MM.1S (cell line): ENCODE measurements at regions not wholly inside any gene's neighbourhood (a gene's known extent, or its start where the extent isn't known, plus 50 kb on each side); places are given as distances from the start of the nearest gene placed in this dataset.
A peak's percentile ranks its signal among the peaks of the same experiment; 100 is the strongest.

Experiments
- DNase-seq: peaks from one replicate; pipeline ENCODE4 v3.0.0-alpha.2; 2015
- H2AFZ ChIP-seq: fragments of 300-600 bp; sonication (generic); 2 replicates; pipeline ENCODE4 v1.6.0; 2016; ENCODE audit warnings: antibody characterized with exemption, low read length
- H3F3A ChIP-seq: fragments of 300-600 bp; sonication (generic); 2 replicates; pipeline ENCODE4 v1.6.1; 2016; ENCODE audit warnings: mild to moderate bottlenecking, antibody characterized with exemption, low read length, moderate library complexity, mixed read lengths; ENCODE audit not compliant: insufficient read depth
- H3K27ac ChIP-seq: fragments of 300-600 bp; sonication (generic); 2 replicates; pipeline ENCODE4 v1.5.1; 2016; ENCODE audit warnings: mild to moderate bottlenecking, low read length
- H3K27me3 ChIP-seq: fragments of 300-600 bp; sonication (generic); replicated peaks from 2 replicates; pipeline ENCODE4 v1.6.0; 2016; ENCODE audit warnings: low read length; ENCODE audit not compliant: insufficient read depth
- H3K36me3 ChIP-seq: fragments of 300-600 bp; sonication (generic); replicated peaks from 2 replicates; pipeline ENCODE4 v1.6.1; 2016; ENCODE audit warnings: mild to moderate bottlenecking, low read length, mixed read lengths; ENCODE audit not compliant: insufficient read depth
- H3K4me1 ChIP-seq: fragments of 300-600 bp; sonication (generic); 2 replicates; pipeline ENCODE4 v1.6.1; 2016; ENCODE audit warnings: low read length, mixed read lengths
- H3K4me2 ChIP-seq: fragments of 300-600 bp; sonication (generic); 2 replicates; pipeline ENCODE4 v1.6.0; 2016; ENCODE audit warnings: low read depth, low read length
- H3K4me3 ChIP-seq: fragments of 300-600 bp; sonication (generic); 2 replicates; pipeline ENCODE4 v1.5.1; 2016; ENCODE audit warnings: low read length, mixed read lengths
- H3K79me2 ChIP-seq: fragments of 300-600 bp; sonication (generic); 2 replicates; pipeline ENCODE4 v1.6.1; 2016; ENCODE audit warnings: mixed run types, low read length, mixed read lengths
- H3K9ac ChIP-seq: fragments of 300-600 bp; sonication (generic); 2 replicates; pipeline ENCODE4 v1.6.1; 2016; ENCODE audit warnings: low read length, mixed read lengths
- H3K9me2 ChIP-seq: fragments of 300-600 bp; sonication (generic); replicated peaks from 2 replicates; pipeline ENCODE4 v1.6.1; 2016; ENCODE audit warnings: mild to moderate bottlenecking, low read length, mixed read lengths; ENCODE audit not compliant: insufficient read depth
- H3K9me3 ChIP-seq: fragments of 300-600 bp; sonication (generic); replicated peaks from 2 replicates; pipeline ENCODE4 v1.6.1; 2016; ENCODE audit warnings: mild to moderate bottlenecking, low read length, mixed read lengths; ENCODE audit not compliant: insufficient read depth
- H4K20me1 ChIP-seq: fragments of 300-600 bp; sonication (generic); 2 replicates; pipeline ENCODE4 v1.6.1; 2016; ENCODE audit warnings: mild to moderate bottlenecking, low read length, moderate library complexity, mixed read lengths; ENCODE audit not compliant: insufficient read depth
- CTCF ChIP-seq: fragments of 300-600 bp; sonication (generic); IDR thresholded peaks from 2 replicates; pipeline ENCODE4 v1.5.1; 2016; ENCODE audit warnings: antibody characterized with exemption, low read length, mixed read lengths
- EZH2 ChIP-seq: fragments of 300-600 bp; sonication (generic); optimal IDR thresholded peaks from 2 replicates; pipeline ENCODE3; 2017; ENCODE audit warnings: low read depth, mild to moderate bottlenecking, antibody characterized with exemption, low read length, mixed read lengths
- EZH2phosphoT487 ChIP-seq: fragments of 300-600 bp; sonication (generic); IDR thresholded peaks from 2 replicates; pipeline ENCODE4 v1.6.1; 2018; ENCODE audit warnings: antibody characterized with exemption, low read length

DNA sequence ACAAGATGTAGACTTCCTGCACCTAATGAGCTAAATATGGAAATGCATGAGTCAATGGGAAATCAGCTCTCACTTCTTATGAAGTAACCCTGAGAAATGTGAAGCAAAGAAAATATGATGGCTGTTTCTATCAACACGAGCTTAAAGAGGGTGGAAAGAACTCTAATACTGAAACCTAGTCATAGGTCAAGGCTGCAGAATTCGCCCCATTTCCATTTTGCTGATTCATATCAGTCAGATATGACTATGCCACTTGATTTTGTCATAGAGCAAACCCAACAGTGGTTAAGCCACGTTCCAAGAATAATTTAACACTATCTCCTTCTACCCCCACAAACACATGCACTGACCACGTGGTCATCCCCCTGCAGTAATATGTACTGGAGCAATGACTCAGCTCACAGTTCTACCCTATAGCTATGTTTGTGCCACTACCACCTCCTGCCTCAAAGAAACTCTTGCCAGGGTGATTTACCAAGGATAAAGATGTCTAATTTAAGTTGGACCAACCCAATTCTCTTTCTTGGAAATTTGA, 157.5 kb downstream of the TMTC3 start:
- H3K4me2 ChIP-seq: peak overlapping the region; percentile 19
- H3K27ac ChIP-seq: peak overlapping the region; percentile 23; the same call in 1 of the 2 replicates
- DNase-seq: peak; percentile 71

GRCh38 chr12:88300931-88301330, 158.8 kb downstream of the TMTC3 start:
- Histone ChIP-seq H3K9ac (no peak overlapping the region), H3K4me1 (no peaks in the 10 kb centered on the region; the same call in 1 of the 2 replicates), H2AFZ (no peak overlapping the region), H3K4me2 (no peak overlapping the region), H3F3A (no peaks in the 10 kb centered on the region; the same call in 1 of the 2 replicates), H3K27me3 (no peaks in the 10 kb centered on the region), H3K4me3 (no peak overlapping the region), H3K36me3 (no peaks in the 10 kb centered on the region), H3K27ac (no peak overlapping the region), H3K9me3 (no peaks in the 10 kb centered on the region), H4K20me1 (no peaks in the 10 kb centered on the region), H3K79me2 (no peaks in the 10 kb centered on the region), H3K9me2 (no peaks in the 10 kb centered on the region)
- no peak for TF ChIP-seq EZH2
- TF ChIP-seq EZH2phosphoT487: no peak
- no peak for TF ChIP-seq CTCF
- DNase-seq: no peak

More for the DNA sequence above, 157.5 kb downstream of the TMTC3 start:
- no peak overlapping the region for H2AFZ ChIP-seq
- H3K4me1 ChIP-seq: no peaks in the 10 kb centered on the region; the same call in 1 of the 2 replicates
- no peaks in the 10 kb centered on the region for H4K20me1 ChIP-seq
- H3K9me2 ChIP-seq: no peaks in the 10 kb centered on the region
- H3K9ac ChIP-seq: no peak overlapping the region
- no peak overlapping the region for H3K4me3 ChIP-seq
- TF ChIP-seq EZH2phosphoT487 (no peak), EZH2 (no peak), CTCF (no peak)
- H3K27me3 ChIP-seq: no peaks in the 10 kb centered on the region
- H3K9me3 ChIP-seq: no peaks in the 10 kb centered on the region
- no peaks in the 10 kb centered on the region for H3K79me2 ChIP-seq
- H3K36me3 ChIP-seq: no peaks in the 10 kb centered on the region
- H3F3A ChIP-seq: no peaks in the 10 kb centered on the region; the same call in 1 of the 2 replicates

DNA sequence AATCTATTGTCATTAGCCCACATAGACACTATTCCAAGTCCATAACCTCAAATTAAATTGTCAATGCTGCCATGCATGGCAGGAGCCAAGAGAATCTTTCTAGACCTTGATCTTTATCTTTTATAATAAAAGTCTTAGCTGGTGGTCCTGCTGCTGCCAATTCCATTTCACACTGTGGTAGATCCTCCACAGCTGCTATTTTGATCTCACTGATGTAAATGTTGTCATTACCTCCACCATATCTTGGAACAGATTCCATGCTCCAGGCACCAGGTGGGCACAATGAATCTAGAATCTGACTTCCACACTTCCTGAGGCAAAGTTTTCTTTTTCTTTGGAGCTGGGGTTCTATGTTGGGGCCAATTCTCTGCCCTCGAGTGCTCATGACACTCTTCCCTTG, 161.2 kb downstream of the TMTC3 start:
- Histone ChIP-seq H3K27ac (no peak overlapping the region), H3K27me3 (no peaks in the 10 kb centered on the region), H3K9ac (no peak overlapping the region), H3K79me2 (no peaks in the 10 kb centered on the region), H3K9me2 (no peaks in the 10 kb centered on the region), H3K4me3 (no peak overlapping the region), H4K20me1 (no peaks in the 10 kb centered on the region), H2AFZ (no peak overlapping the region), H3K4me2 (no peak overlapping the region), H3F3A (no peaks in the 10 kb centered on the region; the same call in 1 of the 2 replicates), H3K9me3 (no peaks in the 10 kb centered on the region), H3K4me1 (no peaks in the 10 kb centered on the region; the same call in 1 of the 2 replicates), H3K36me3 (no peaks in the 10 kb centered on the region)
- TF ChIP-seq CTCF: no peak
- no peak for TF ChIP-seq EZH2phosphoT487
- TF ChIP-seq EZH2: no peak
- DNase-seq: no peak
